ENCODE measurements at regions not wholly inside any gene's neighbourhood (a gene's known extent, or its start where the extent isn't known, plus 50 kb on each side); places are given as distances from the start of the nearest gene placed in this dataset.

GRCh38 chr2:123303731-123304130, 721.4 kb upstream of the CNTNAP5 start:
- no peaks in the 10 kb centered on the region for H3K4me1 Mint-ChIP-seq (ENCODE audit: unreplicated experiment)
- H3K27me3 Mint-ChIP-seq (ENCODE audit: unreplicated experiment) = no peaks in the 10 kb centered on the region
- H3K9me3 Mint-ChIP-seq (ENCODE audit: unreplicated experiment) = peaks cover 4% of the 10 kb centered on the region
- no peak overlapping the region for H3K27ac Mint-ChIP-seq (ENCODE audit: unreplicated experiment)
- no peak for DNase-seq (ENCODE audit: extremely low spot score, unreplicated experiment)
- TF ChIP-seq, protein P1, sequence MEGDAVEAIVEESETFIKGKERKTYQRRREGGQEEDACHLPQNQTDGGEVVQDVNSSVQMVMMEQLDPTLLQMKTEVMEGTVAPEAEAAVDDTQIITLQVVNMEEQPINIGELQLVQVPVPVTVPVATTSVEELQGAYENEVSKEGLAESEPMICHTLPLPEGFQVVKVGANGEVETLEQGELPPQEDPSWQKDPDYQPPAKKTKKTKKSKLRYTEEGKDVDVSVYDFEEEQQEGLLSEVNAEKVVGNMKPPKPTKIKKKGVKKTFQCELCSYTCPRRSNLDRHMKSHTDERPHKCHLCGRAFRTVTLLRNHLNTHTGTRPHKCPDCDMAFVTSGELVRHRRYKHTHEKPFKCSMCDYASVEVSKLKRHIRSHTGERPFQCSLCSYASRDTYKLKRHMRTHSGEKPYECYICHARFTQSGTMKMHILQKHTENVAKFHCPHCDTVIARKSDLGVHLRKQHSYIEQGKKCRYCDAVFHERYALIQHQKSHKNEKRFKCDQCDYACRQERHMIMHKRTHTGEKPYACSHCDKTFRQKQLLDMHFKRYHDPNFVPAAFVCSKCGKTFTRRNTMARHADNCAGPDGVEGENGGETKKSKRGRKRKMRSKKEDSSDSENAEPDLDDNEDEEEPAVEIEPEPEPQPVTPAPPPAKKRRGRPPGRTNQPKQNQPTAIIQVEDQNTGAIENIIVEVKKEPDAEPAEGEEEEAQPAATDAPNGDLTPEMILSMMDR (IDR thresholded peaks at IDR 0.05) = no peak
- no peaks in the 10 kb centered on the region for H3K36me3 Mint-ChIP-seq (ENCODE audit: unreplicated experiment)
- H3K4me3 Mint-ChIP-seq (ENCODE audit: unreplicated experiment) = no peak overlapping the region

Measured in osteocyte (in vitro differentiated cells).